WTC11 (cell line): ENCODE measurements at regions not wholly inside any gene's neighbourhood (a gene's known extent, or its start where the extent isn't known, plus 50 kb on each side); places are given as distances from the start of the nearest gene placed in this dataset.

Source experiments
- ATAC-seq: fragments of 200-7000 bp; cut with Tn5 transposase; 2 replicates; pipeline ENCODE4 v1.10.0; 2021; ENCODE audit warnings: mild to moderate bottlenecking, moderate library complexity
- CTCF ChIA-PET: fragments of 300-600 bp; sonication (Branson Sonifier 250); formaldehyde crosslinking; loops from one replicate; lab custom pipeline; 2021; ENCODE audit warnings: antibody characterized with exemption; lab: Charles Lee
- POLR2A ChIA-PET: fragments of 350-600 bp; sonication (Branson Sonifier 250); formaldehyde crosslinking; loops from one replicate; lab custom pipeline; 2021; ENCODE audit warnings: antibody characterized with exemption; lab: Charles Lee
- DNase-seq: peaks from one replicate; pipeline ENCODE4 v3.0.0; 2021; ENCODE audit warnings: low spot score
- H3K27ac Mint-ChIP-seq: 2 replicates; pipeline ENCODE4 v1.8.0; 2021; ENCODE audit warnings: mixed read lengths
- H3K27me3 Mint-ChIP-seq: 2 replicates; pipeline ENCODE4 v1.8.0; 2021; ENCODE audit warnings: low read depth, mild to moderate bottlenecking, moderate library complexity, mixed read lengths
- H3K36me3 Mint-ChIP-seq: 2 replicates; pipeline ENCODE4 v1.8.0; 2021; ENCODE audit warnings: mixed read lengths
- H3K4me1 Mint-ChIP-seq: 2 replicates; pipeline ENCODE4 v1.8.0; 2022; ENCODE audit warnings: mixed read lengths
- H3K4me3 Mint-ChIP-seq: 2 replicates; pipeline ENCODE4 v1.8.0; 2021; ENCODE audit warnings: mild to moderate bottlenecking, moderate library complexity, mixed read lengths
- H3K9me3 Mint-ChIP-seq: 2 replicates; pipeline ENCODE4 v1.8.0; 2021; ENCODE audit warnings: mixed read lengths
- ATF1 ChIP-seq: sonication (generic); formaldehyde crosslinking; IDR thresholded peaks from 2 replicates; pipeline ENCODE4 v1.8.1; 2023; ENCODE audit warnings: mild to moderate bottlenecking, moderate library complexity, missing genetic modification reagents
- ATF6 ChIP-seq: sonication (generic); formaldehyde crosslinking; IDR thresholded peaks from 2 replicates; pipeline ENCODE4 v1.8.1; 2023; ENCODE audit warnings: mild to moderate bottlenecking, missing genetic modification reagents
- E2F1 ChIP-seq: sonication (generic); formaldehyde crosslinking; IDR thresholded peaks from 2 replicates; pipeline ENCODE4 v1.8.0; 2022; ENCODE audit warnings: mild to moderate bottlenecking, missing genetic modification reagents
- ELF4 ChIP-seq: sonication (generic); formaldehyde crosslinking; IDR thresholded peaks from 2 replicates; pipeline ENCODE4 v1.8.1; 2022; ENCODE audit warnings: low read depth, mild to moderate bottlenecking, moderate library complexity, missing genetic modification reagents
- FOXP4 ChIP-seq: sonication (generic); formaldehyde crosslinking; IDR thresholded peaks from 2 replicates; pipeline ENCODE4 v1.8.0; 2022; ENCODE audit warnings: mild to moderate bottlenecking, missing genetic modification reagents
- KAT7 ChIP-seq: sonication (generic); formaldehyde crosslinking; IDR thresholded peaks from 2 replicates; pipeline ENCODE4 v1.8.1; 2023; ENCODE audit warnings: missing genetic modification reagents, mild to moderate bottlenecking, borderline replicate concordance
- NR2C2 ChIP-seq: sonication (generic); formaldehyde crosslinking; IDR thresholded peaks from 2 replicates; pipeline ENCODE4 v1.8.0; 2022; ENCODE audit warnings: mild to moderate bottlenecking, missing genetic modification reagents
- OVOL2 ChIP-seq: fragments of 250-450 bp; sonication (Bioruptor Pico); IDR thresholded peaks from 2 replicates; pipeline ENCODE4 v1.9.0; 2021; ENCODE audit warnings: mild to moderate bottlenecking, borderline replicate concordance
- PRRX2 ChIP-seq: fragments of 250-450 bp; sonication (Bioruptor Pico); IDR thresholded peaks from 2 replicates; pipeline ENCODE4 v1.8.0; 2021; ENCODE audit warnings: mild to moderate bottlenecking
- RELA ChIP-seq: sonication (generic); formaldehyde crosslinking; IDR thresholded peaks from 2 replicates; pipeline ENCODE4 v1.8.1; 2022; ENCODE audit warnings: missing genetic modification reagents, mild to moderate bottlenecking, borderline replicate concordance
- SMAD3 ChIP-seq: sonication (generic); formaldehyde crosslinking; IDR thresholded peaks from 2 replicates; pipeline ENCODE4 v1.8.0; 2022; ENCODE audit warnings: missing genetic modification reagents, mild to moderate bottlenecking, borderline replicate concordance
- SMAD4 ChIP-seq: sonication (generic); formaldehyde crosslinking; IDR thresholded peaks from 2 replicates; pipeline ENCODE4 v1.8.0; 2022; ENCODE audit warnings: mild to moderate bottlenecking, missing genetic modification reagents
- USF1 ChIP-seq: sonication (generic); formaldehyde crosslinking; IDR thresholded peaks from 2 replicates; pipeline ENCODE4 v1.8.0; 2022; ENCODE audit warnings: mild to moderate bottlenecking, missing genetic modification reagents
- ZBTB43 ChIP-seq: sonication (generic); formaldehyde crosslinking; IDR thresholded peaks from 2 replicates; pipeline ENCODE4 v1.8.1; 2023; ENCODE audit warnings: mild to moderate bottlenecking, missing genetic modification reagents
- ZNF138 ChIP-seq: sonication (generic); formaldehyde crosslinking; conservative IDR thresholded peaks from 2 replicates; pipeline ENCODE4 v1.8.1; 2022; ENCODE audit warnings: mild to moderate bottlenecking, moderate library complexity, missing genetic modification reagents
- ZSCAN18 ChIP-seq: fragments of 250-450 bp; sonication (Bioruptor Pico); IDR thresholded peaks from 2 replicates; pipeline ENCODE4 v2.1.2; 2022; ENCODE audit warnings: mild to moderate bottlenecking, moderate library complexity

- no peaks in the 10 kb centered on the region for H3K27me3 Mint-ChIP-seq
- ChIA-PET POLR2A (no interaction called here), CTCF (no interaction called here)
- H3K9me3 Mint-ChIP-seq, result no peaks in the 10 kb centered on the region
- H3K27ac Mint-ChIP-seq, result no peak overlapping the region
- DNase-seq (no peak), ATAC-seq (no peak)
- no peaks in the 10 kb centered on the region for H3K36me3 Mint-ChIP-seq
- no peak overlapping the region for H3K4me3 Mint-ChIP-seq
- TF ChIP-seq SMAD3 (no peak), FOXP4 (CRISPR knock-in tag) (no peak), ZBTB43 (no peak), ELF4 (CRISPR knock-in tag) (no peak), E2F1 (CRISPR knock-in tag) (no peak), PRRX2 (no peak), NR2C2 (no peak)
- TF ChIP-seq, all 79 proteins: peak for 0
- H3K4me1 Mint-ChIP-seq, result peaks cover 28% of the 10 kb centered on the region
Observed at GRCh38 chr3:171940151-171940649, 97.1 kb downstream of the TMEM212 start.

GRCh38 chr3:171943262-171944117 is 95.9 kb upstream of the FNDC3B start:
- H3K27ac Mint-ChIP-seq, result no peak overlapping the region
- peaks cover 12% of the 10 kb centered on the region for H3K4me1 Mint-ChIP-seq
- no peak for ATAC-seq
- ChIA-PET CTCF (no interaction called here), POLR2A (no interaction called here)
- H3K36me3 Mint-ChIP-seq, result no peaks in the 10 kb centered on the region
- H3K27me3 Mint-ChIP-seq, result no peaks in the 10 kb centered on the region; the same call in 1 of the 2 replicates
- no peak for TF ChIP-seq PRRX2
- TF ChIP-seq SMAD4 (CRISPR knock-in tag), result no peak
- TF ChIP-seq ATF6 (CRISPR knock-in tag), result no peak
- TF ChIP-seq KAT7 (CRISPR knock-in tag), result no peak
- no peak for TF ChIP-seq ATF1 (CRISPR knock-in tag)
- TF ChIP-seq OVOL2 (CRISPR knock-in tag), result no peak
- no peak for TF ChIP-seq ZSCAN18 (CRISPR knock-in tag)
- no peak for TF ChIP-seq RELA
- no peak for TF ChIP-seq ZNF138
- TF ChIP-seq USF1, result no peak
- no peak for DNase-seq
- H3K9me3 Mint-ChIP-seq, result 0 out of 2 replicates have a peak, but pooled peaks cover 4% of the 10 kb centered on the region
- no peak overlapping the region for H3K4me3 Mint-ChIP-seq
